GM12874 (cell line): ENCODE measurements at regions not wholly inside any gene's neighbourhood (a gene's known extent, or its start where the extent isn't known, plus 50 kb on each side); places are given as distances from the start of the nearest gene placed in this dataset.

Experiments used
- CTCF ChIP-seq: IDR thresholded peaks from 2 replicates; pipeline ENCODE4 v1.5.1; 2011; ENCODE audit warnings: low read depth, mild to moderate bottlenecking, control low read depth, low read length, moderate library complexity; ENCODE audit not compliant: insufficient read depth

- TF ChIP-seq CTCF, result no peak
Observed at GRCh38 chr1:168372307-168372706, 91.6 kb downstream of the TBX19 start.

GRCh38 chr1:168371477-168371876 lies 90.8 kb downstream of the TBX19 start:
- no peak for TF ChIP-seq CTCF

GRCh38 chr1:168370586-168370985 lies 89.9 kb downstream of the TBX19 start:
- no peak for TF ChIP-seq CTCF

DNA sequence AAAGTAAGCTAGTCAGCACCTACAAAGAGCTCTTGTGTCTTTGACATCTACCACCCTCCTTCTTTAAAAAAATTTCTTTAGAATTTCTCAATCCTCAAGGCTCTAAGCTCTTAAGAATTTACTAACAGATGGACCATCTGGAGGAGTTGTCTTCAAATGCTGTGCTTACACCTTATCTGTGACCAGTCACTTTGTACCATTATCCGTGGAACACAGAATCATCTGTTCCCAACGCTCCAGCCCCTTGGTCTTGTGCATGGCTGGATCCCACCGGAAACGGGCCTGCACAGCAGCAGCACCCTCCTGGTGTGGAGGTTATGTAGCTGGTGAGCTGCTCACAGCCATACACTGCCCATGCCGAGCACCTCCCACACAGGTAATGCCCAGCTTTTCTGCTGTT lies 89.0 kb downstream of the TBX19 start:
- TF ChIP-seq CTCF, result no peak

GRCh38 chr1:168368131-168368530 lies 87.5 kb downstream of the TBX19 start:
- TF ChIP-seq CTCF, result no peak

- no peak for TF ChIP-seq CTCF
Observed at GRCh38 chr1:168365719-168366479, 85.2 kb downstream of the TBX19 start.
